ENCODE measurements at regions not wholly inside any gene's neighbourhood (a gene's known extent, or its start where the extent isn't known, plus 50 kb on each side); places are given as distances from the start of the nearest gene placed in this dataset.

- no peak for DNase-seq
- peak overlapping the region; percentile 70 for H3K27ac Mint-ChIP-seq
- POLR2A ChIA-PET: interaction anchor here (1.0 to 2.9 kb wide), 9 partner anchors 10 to 215 kb away, joined by 3 to 14 read pairs (median 5); no protein-coding TSS in a partner anchor
- peaks cover 35% of the 10 kb centered on the region for H3K4me1 Mint-ChIP-seq
- H3K4me3 Mint-ChIP-seq: no peak overlapping the region
- no peaks in the 10 kb centered on the region for H3K27me3 Mint-ChIP-seq
- CTCF ChIA-PET: interaction anchor here (1.4 kb wide), 1 partner anchor 221 kb away, joined by 4 read pairs; no protein-coding TSS in a partner anchor
- H3K9me3 Mint-ChIP-seq: peaks cover 36% of the 10 kb centered on the region
- H3K36me3 Mint-ChIP-seq (ENCODE audit: low read depth): peaks cover 45% of the 10 kb centered on the region
These were observed 190.2 kb downstream of the SMIM20 start for GRCh38 chr4:26104056-26104685.

- Mint-ChIP-seq H3K4me3 (no peak overlapping the region), H3K9me3 (peaks cover 32% of the 10 kb centered on the region), H3K36me3 (ENCODE audit: low read depth) (peaks cover 39% of the 10 kb centered on the region), H3K4me1 (peaks cover 33% of the 10 kb centered on the region), H3K27ac (no peak overlapping the region), H3K27me3 (no peaks in the 10 kb centered on the region)
- no peak for DNase-seq
- POLR2A ChIA-PET: interaction anchor here (1.6 to 2.9 kb wide), 2 partner anchors 11 to 29 kb away, joined by 5 to 14 read pairs; no protein-coding TSS in a partner anchor
- CTCF ChIA-PET: no interaction called here
These were observed 191.3 kb downstream of the SMIM20 start for GRCh38 chr4:26105337-26105736.

GRCh38 chr4:26105815-26106699, 192.0 kb downstream of the SMIM20 start:
- Mint-ChIP-seq H3K4me3 (no peak overlapping the region), H3K36me3 (ENCODE audit: low read depth) (peaks cover 41% of the 10 kb centered on the region), H3K27ac (no peak overlapping the region), H3K27me3 (no peaks in the 10 kb centered on the region), H3K4me1 (peaks cover 33% of the 10 kb centered on the region), H3K9me3 (peaks cover 34% of the 10 kb centered on the region)
- DNase-seq: no peak
- POLR2A ChIA-PET: interaction anchor here (0.6 to 2.9 kb wide), 2 partner anchors 25 to 30 kb away, joined by 3 to 14 read pairs; no protein-coding TSS in a partner anchor
- CTCF ChIA-PET: no interaction called here

GRCh38 chr4:26106776-26107175, 192.8 kb downstream of the SMIM20 start:
- Mint-ChIP-seq H3K27me3 (no peaks in the 10 kb centered on the region), H3K9me3 (peaks cover 41% of the 10 kb centered on the region), H3K4me3 (no peak overlapping the region), H3K27ac (no peak overlapping the region), H3K36me3 (ENCODE audit: low read depth) (peaks cover 42% of the 10 kb centered on the region), H3K4me1 (peaks cover 33% of the 10 kb centered on the region)
- CTCF ChIA-PET: interaction anchor here (1.1 kb wide), 1 partner anchor 13 kb away, joined by 3 read pairs; no protein-coding TSS in a partner anchor
- DNase-seq: no peak
- POLR2A ChIA-PET: interaction anchor here (0.6 kb wide), 1 partner anchor 25 kb away, joined by 3 read pairs; no protein-coding TSS in a partner anchor

- DNase-seq: no peak
- Mint-ChIP-seq H3K9me3 (peaks cover 49% of the 10 kb centered on the region), H3K36me3 (ENCODE audit: low read depth) (peaks cover 47% of the 10 kb centered on the region), H3K4me3 (no peak overlapping the region), H3K27me3 (no peaks in the 10 kb centered on the region), H3K27ac (no peak overlapping the region), H3K4me1 (peaks cover 33% of the 10 kb centered on the region)
- CTCF ChIA-PET: interaction anchor here (1.1 kb wide), 1 partner anchor 14 kb away, joined by 3 read pairs; no protein-coding TSS in a partner anchor
- POLR2A ChIA-PET: no interaction called here
These were observed 194.0 kb downstream of the SMIM20 start for GRCh38 chr4:26108054-26108453.

GRCh38 chr4:26110493-26110892, 196.5 kb downstream of the SMIM20 start:
- Mint-ChIP-seq H3K27ac (no peak overlapping the region), H3K4me1 (peaks cover 15% of the 10 kb centered on the region), H3K9me3 (peaks cover 56% of the 10 kb centered on the region), H3K27me3 (no peaks in the 10 kb centered on the region), H3K4me3 (no peak overlapping the region), H3K36me3 (ENCODE audit: low read depth) (peaks cover 46% of the 10 kb centered on the region)
- no peak for DNase-seq
- ChIA-PET CTCF (no interaction called here), POLR2A (interaction anchor here (1.2 kb wide), 1 partner anchor 86 kb away, joined by 3 read pairs; no protein-coding TSS in a partner anchor)

- DNase-seq: no peak
- Mint-ChIP-seq H3K4me3 (no peak overlapping the region), H3K27ac (no peak overlapping the region), H3K9me3 (peaks cover 66% of the 10 kb centered on the region), H3K36me3 (ENCODE audit: low read depth) (peaks cover 48% of the 10 kb centered on the region), H3K27me3 (no peaks in the 10 kb centered on the region), H3K4me1 (no peaks in the 10 kb centered on the region)
- ChIA-PET CTCF (no interaction called here), POLR2A (no interaction called here)
These were observed 199.4 kb downstream of the SMIM20 start for GRCh38 chr4:26113339-26113940.

GRCh38 chr4:26116057-26116456, 202.0 kb downstream of the SMIM20 start:
- CTCF ChIA-PET: no interaction called here
- no peak for DNase-seq
- no peaks in the 10 kb centered on the region for H3K4me1 Mint-ChIP-seq
- no peak overlapping the region for H3K4me3 Mint-ChIP-seq
- no peaks in the 10 kb centered on the region for H3K27me3 Mint-ChIP-seq
- peaks cover 45% of the 10 kb centered on the region for H3K36me3 Mint-ChIP-seq (ENCODE audit: low read depth)
- no peak overlapping the region for H3K27ac Mint-ChIP-seq
- POLR2A ChIA-PET: no interaction called here
- peaks cover 66% of the 10 kb centered on the region for H3K9me3 Mint-ChIP-seq

- Mint-ChIP-seq H3K36me3 (ENCODE audit: low read depth) (peaks cover 29% of the 10 kb centered on the region), H3K27me3 (no peaks in the 10 kb centered on the region), H3K4me3 (no peak overlapping the region), H3K27ac (no peak overlapping the region), H3K9me3 (peaks cover 55% of the 10 kb centered on the region), H3K4me1 (no peaks in the 10 kb centered on the region)
- ChIA-PET CTCF (interaction anchor here (1.1 kb wide), 1 partner anchor 10 kb away, joined by 4 read pairs; no protein-coding TSS in a partner anchor), POLR2A (interaction anchor here (1.3 kb wide), 1 partner anchor 198 kb away, joined by 4 read pairs; no protein-coding TSS in a partner anchor)
- no peak for DNase-seq
These were observed 200.6 kb upstream of the RBPJ start for GRCh38 chr4:26120098-26120825.

GRCh38 chr4:26122690-26123089, 198.1 kb upstream of the RBPJ start:
- Mint-ChIP-seq H3K36me3 (ENCODE audit: low read depth) (peaks cover 35% of the 10 kb centered on the region), H3K4me1 (peaks cover 18% of the 10 kb centered on the region), H3K4me3 (no peak overlapping the region), H3K27me3 (no peaks in the 10 kb centered on the region), H3K9me3 (peaks cover 53% of the 10 kb centered on the region), H3K27ac (no peak overlapping the region)
- ChIA-PET POLR2A (no interaction called here), CTCF (no interaction called here)
- no peak for DNase-seq

- no peak for DNase-seq
- Mint-ChIP-seq H3K27me3 (no peaks in the 10 kb centered on the region), H3K4me3 (no peak overlapping the region), H3K9me3 (peaks cover 59% of the 10 kb centered on the region), H3K4me1 (peaks cover 22% of the 10 kb centered on the region), H3K27ac (no peak overlapping the region), H3K36me3 (ENCODE audit: low read depth) (peaks cover 46% of the 10 kb centered on the region)
- CTCF ChIA-PET: no interaction called here
- POLR2A ChIA-PET: no interaction called here
These were observed 196.0 kb upstream of the RBPJ start for GRCh38 chr4:26124753-26125321.

GRCh38 chr4:26126143-26126718, 194.6 kb upstream of the RBPJ start:
- Mint-ChIP-seq H3K4me3 (no peak overlapping the region), H3K4me1 (peaks cover 36% of the 10 kb centered on the region), H3K27me3 (no peaks in the 10 kb centered on the region), H3K27ac (no peak overlapping the region), H3K9me3 (peaks cover 52% of the 10 kb centered on the region), H3K36me3 (ENCODE audit: low read depth) (peaks cover 45% of the 10 kb centered on the region)
- ChIA-PET CTCF (no interaction called here), POLR2A (no interaction called here)
- no peak for DNase-seq
